Effector CD4-positive, alpha-beta T cell (primary cell): ENCODE measurements at regions not wholly inside any gene's neighbourhood (a gene's known extent, or its start where the extent isn't known, plus 50 kb on each side); places are given as distances from the start of the nearest gene placed in this dataset.
"Not testable (repeated sequence)": the region's sequence is repeated elsewhere in the genome, so short reads cannot be mapped to it uniquely, and the experiment has no call there.

ENCODE experiments used
- DNase-seq: peaks from one replicate; pipeline ENCODE4 v3.0.0-alpha.2; 2020

GRCh38 chr13:24997367-24997967 is 98.5 kb upstream of the PABPC3 start:
- no peak for DNase-seq

- DNase-seq: no peak
These were observed 97.5 kb upstream of the PABPC3 start for GRCh38 chr13:24998433-24998832.

GRCh38 chr13:25001476-25002206 is 94.3 kb upstream of the PABPC3 start:
- no peak for DNase-seq

GRCh38 chr13:25002311-25002710 is 93.6 kb upstream of the PABPC3 start:
- DNase-seq: not testable (repeated sequence)

- not testable (repeated sequence) for DNase-seq
These were observed 91.4 kb upstream of the PABPC3 start for GRCh38 chr13:25004489-25004888.

DNA sequence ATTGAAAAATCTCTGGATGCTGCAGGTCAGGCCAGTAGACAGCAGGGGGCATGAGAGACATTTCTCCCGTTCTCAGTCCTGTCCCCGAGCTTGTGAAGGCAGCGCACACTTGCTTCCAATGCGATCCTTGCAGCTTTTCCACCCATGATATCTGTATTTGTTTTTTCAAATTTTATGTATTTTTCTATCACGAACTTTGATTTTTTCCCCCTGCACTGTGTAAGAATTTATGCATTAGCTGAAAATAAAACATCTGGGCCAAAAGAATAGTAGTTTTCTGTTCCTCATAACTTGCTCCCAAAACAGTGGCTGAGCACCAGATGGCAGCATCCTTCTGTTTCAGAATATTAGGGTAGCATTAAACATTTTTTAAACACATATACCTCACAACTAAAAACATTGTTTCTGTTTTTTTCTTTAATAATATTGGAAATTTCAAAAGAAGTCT is 90.9 kb upstream of the PABPC3 start:
- not testable (repeated sequence) for DNase-seq

- DNase-seq: not testable (repeated sequence)
These were observed 88.5 kb upstream of the PABPC3 start for GRCh38 chr13:25007389-25007788.

DNA sequence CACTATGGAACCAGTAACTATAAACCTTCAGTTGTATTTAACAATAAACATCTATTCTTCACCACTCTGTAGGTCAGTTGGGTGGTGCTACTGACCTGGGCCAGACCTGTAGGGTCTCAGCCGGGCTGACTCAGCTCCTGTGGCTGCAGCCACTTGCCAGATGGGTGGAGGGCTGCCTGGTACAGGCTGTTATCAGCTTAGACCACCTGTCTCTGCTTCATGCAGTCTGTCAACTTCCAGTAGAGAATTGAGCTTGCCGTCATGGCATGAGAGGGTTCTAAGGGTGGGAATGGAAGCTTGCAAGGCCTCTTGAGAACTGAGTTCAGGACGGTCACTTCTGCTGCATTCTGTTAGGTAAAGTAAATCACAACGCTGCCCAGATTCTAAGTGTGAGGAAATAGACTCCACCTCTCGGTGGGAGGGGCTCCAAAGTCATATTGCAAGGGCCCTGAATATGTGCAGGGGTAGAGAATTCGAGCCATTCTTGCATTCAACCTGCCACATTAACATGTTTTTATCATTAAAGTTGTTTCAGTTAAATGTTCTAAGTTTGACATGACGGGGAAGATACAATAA is 81.5 kb upstream of the PABPC3 start:
- not testable (repeated sequence) for DNase-seq

DNA sequence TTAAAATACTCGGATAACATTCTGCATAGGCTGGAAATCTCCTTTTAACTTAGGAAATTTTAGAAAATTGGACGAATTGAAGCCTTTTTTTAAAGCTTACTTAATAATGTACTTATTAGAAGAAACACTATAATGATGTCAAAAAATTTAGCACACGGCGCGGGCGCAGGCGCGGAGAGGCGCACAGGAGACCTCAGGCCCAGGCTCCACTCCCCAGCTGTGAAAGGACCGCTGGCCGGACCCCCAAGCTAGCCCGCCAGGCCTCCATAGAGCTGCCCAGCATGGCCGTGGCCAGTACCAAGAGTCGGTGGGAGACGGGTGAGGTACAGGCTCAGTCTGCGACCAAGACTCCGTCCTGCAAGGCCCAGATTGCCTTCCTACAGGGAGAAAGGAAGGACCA is 78.8 kb upstream of the PABPC3 start:
- DNase-seq: not testable (repeated sequence)

DNA sequence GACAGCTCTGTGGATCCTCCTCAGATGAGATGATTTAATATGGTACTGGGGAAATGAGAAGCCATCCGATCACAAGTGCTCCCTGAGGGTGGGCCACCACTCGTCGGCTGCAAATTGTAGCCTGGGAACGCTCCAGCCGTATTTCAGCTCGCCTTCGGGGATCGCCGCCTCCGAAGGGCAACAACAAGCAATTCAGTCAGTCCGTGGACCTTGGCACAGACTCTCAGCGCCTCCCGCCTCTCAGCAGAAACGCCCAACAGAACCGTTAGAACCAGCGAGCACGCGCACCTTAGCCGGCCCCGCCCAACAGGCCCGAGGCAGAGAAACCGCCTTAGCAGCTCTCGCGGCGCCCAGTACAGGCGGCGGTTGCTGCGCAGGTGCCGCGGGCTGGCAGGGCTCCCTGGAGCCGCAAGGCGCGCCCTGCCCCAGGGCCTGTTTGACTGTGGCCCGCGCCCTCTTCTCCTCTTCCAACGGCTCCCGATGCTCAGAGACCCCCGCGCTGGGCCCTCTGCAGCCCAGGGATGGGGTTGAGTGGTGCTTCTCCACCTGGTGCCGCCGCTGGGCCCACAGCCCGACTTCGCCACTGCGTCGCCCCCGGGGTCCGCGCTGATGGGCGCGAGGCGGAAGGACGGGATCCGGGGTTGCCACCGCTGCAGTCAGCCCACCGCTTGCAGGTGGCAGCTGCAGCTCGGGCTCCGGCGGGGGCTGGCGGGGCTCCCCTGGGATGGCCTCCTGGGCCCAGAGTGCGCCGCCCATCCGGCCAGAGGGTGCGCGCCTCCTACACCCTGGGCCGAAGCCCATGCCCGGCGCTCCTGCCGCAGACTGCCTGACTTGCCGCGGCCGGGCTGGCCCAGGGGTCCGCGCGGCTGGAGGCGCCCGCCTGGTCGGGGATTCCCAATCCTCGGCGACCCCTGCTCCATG is 77.9 kb upstream of the PABPC3 start:
- peak; percentile 24 for DNase-seq

DNA sequence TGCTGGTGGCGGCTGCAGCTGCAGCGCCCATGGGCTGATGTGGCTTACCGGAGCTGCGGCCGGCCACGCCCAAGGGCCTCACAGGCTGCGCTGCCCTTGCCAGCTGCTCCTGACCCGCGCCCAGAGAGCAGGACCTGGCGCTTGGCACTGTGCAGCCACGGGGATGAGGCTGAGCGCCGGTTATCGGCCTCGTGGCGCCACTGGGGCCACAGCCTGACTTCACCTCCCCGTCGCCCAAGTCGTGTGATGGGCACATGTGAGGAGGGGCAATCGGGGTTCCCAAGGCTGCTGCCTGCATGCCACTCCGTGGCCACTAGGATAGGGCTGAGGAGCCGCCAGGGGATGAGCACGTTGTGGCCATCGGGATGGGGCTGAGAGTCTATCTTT is 77.2 kb upstream of the PABPC3 start:
- no peak for DNase-seq

DNA sequence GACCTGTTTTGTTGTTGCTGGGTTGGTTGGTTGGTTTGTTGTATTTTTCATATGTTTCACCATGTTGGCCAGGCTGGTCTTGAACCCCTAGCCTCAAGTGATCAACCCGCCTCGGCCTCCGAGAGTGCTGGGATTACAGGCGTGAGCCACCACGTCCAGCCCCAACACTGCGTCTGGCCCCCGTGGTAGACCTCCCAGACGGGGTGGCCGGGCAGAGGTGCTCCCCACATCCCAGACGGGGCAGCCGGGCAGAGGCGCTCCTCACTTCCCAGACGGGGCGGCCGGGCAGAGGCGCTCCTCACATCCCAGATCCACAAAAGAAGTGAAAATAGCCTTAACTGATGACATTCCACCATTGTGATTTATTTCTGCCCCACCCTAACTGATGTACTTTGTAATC is 76.2 kb upstream of the PABPC3 start:
- not testable (repeated sequence) for DNase-seq

DNA sequence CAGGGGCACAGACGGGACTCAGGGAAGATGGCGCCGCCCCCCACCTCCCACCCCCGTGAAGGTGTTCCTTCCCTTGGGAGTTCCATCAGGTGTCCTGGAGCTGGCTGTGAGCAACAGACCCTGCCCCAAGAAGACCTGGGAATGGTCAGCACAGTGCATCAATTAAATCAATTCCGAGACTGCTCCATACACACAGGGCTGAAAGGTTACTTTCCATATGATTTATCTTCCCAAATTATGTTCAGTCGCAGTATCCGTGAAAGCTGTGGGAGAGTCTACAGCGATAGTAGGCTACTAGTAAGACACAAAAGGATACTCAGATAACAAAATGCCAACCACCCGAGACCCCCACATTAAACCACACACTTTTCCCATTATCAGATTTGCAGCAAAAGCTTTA is 71.8 kb upstream of the PABPC3 start:
- DNase-seq: no peak

DNA sequence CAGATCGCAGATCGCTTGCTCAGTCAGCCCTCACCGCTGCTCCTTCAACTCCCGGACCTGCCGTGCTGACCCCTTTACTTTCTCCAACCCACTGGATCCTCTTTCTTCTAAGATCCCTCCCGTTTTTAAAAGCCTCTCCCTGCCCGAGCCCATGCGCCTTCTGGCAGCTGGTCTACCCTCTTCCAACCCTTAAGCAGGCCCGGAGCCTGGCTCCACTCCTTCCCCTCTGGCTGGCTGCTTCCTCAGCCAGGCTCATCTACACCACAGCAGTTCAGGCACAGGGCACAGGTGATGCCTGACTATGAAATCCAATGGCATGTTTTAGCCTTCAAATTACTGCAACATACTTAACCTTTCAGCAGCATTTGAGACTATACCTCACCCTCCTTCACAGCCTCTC is 63.8 kb upstream of the PABPC3 start:
- DNase-seq: no peak

DNA sequence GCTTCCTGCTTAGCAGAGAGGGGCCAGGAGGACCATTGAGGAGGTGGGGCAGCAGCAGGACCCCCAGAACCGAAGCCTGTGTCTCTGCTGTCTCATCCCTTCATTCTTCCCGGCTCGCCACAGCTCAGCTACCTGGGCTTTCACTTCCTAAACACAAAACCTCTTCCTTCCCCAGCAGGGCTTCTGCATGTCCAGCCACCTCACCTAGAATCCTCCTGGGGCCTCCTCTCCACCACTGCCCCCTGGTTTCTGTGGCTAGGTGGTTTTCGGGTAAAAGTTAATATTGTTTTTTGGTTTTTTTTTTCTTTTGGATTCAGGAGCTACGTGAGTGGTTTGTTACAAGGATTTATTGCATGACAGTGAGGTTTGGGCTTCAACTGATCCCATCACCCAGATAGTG is 61.8 kb upstream of the PABPC3 start:
- no peak for DNase-seq

DNA sequence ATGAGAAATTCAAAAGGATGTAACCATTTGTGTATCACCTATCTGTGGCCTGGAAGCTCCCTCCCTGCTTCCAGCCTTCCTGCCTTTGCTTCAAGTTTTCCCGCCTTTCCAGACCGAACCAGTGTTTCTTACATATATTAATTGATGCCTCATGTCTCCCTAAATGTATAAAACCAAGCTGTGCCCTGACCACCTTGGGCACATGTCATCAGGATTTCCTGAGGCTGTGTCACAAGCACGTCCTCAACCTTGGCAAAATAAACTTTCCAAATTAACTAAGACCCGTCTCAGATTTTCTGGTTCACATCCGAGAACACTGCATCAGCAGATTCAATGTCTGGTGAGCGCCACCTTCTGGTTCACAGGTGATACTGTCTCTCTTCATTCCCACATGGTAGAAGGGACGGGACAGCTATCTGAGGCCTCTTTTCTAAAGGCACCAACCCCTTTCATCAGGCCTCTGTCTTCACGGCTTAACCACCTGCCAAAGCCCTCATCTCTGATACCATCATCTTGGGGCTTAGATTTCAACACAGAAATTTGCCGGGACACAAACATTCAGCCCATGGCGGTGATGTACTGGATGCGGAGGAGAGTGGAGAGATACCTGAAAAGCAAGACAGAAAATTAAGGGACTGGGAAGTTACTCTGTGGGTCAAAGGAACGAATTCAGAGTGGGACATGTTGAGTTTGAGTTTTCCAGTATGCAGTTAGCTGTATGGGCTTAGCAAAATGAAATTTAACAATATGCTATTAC is 58.7 kb upstream of the PABPC3 start:
- DNase-seq: peak; percentile 36

DNA sequence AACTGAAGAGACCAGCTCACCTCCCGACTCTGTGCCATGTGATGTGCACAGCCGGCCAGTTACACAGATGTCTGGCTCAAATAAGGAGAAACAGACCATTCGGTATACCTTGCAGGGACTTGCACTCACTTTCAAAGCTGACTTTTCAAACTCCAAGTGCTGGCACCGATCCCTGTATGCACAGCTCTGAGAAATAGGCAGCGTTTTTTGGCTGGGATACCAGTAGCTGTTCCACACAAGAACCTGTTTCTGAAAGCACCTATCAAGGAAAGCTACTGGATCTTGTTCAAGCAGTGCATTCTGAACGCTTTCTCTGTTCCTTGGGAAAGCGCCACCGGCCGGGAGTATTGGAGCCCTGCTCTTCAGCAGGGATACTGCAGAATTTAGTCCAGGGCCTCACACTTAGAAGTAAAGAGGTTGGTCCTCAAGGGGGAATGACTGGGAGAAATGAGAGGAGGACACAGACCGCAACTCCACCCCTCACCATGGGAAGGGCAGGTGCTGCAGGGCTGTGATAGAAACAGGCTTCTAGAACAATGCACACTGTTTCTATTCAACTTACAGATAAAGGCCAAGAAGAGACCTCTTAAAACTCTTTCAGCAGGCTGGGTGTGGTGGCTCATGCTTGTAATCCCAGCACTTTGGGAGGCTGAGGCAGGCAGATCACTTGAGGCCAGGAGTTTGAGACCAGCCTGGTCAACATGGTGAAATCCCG is 53.6 kb upstream of the PABPC3 start:
- no peak for DNase-seq

DNA sequence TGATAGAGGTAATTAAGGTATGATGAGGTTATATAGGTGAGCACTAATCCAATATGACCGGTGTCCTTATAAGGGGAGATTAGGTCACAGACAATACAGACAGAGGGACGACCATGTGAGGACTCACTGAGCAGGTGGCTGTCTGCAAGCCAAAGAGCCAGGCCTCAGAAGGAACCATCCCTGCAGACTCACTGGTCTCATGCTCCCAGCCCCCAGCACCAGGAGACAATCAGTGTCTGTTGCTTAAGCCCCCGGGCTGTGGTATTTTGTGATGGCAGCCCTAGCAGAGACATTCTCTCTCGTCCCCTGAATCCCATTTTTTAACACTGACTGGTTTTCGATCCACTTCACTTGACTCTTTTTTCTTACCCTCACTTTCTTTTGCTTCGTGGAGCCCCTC is 51.9 kb upstream of the PABPC3 start:
- no peak for DNase-seq
